H9 (cell line): ENCODE measurements at regions not wholly inside any gene's neighbourhood (a gene's known extent, or its start where the extent isn't known, plus 50 kb on each side); places are given as distances from the start of the nearest gene placed in this dataset.

Experiments used
- DNase-seq: peaks from one replicate; pipeline ENCODE4 v3.0.0-alpha.2; 2017
- H2AFZ ChIP-seq: one replicate; pipeline ENCODE4 v1.6.1; 2013; ENCODE audit warnings: mild to moderate bottlenecking, low read length, control low read depth, moderate library complexity
- H2AK5ac ChIP-seq: 2 replicates; pipeline ENCODE4 v1.6.1; 2013; ENCODE audit warnings: low read length, control low read depth, mixed read lengths; ENCODE audit not compliant: insufficient read length
- H2BK120ac ChIP-seq: one replicate; pipeline ENCODE4 v1.6.1; 2013; ENCODE audit warnings: low read depth, mild to moderate bottlenecking, low read length, control low read depth, inconsistent platforms; ENCODE audit not compliant: poor library complexity, severe bottlenecking
- H2BK12ac ChIP-seq: 2 replicates; pipeline ENCODE4 v1.6.1; 2013; ENCODE audit warnings: low read length, control low read depth, mixed read lengths, low read depth; ENCODE audit not compliant: insufficient read length
- H2BK15ac ChIP-seq: 2 replicates; pipeline ENCODE4 v1.6.1; 2013; ENCODE audit warnings: low read depth, low read length, control low read depth
- H2BK20ac ChIP-seq: one replicate; pipeline ENCODE4 v1.6.1; 2013; ENCODE audit warnings: low read depth, mild to moderate bottlenecking, low read length, control low read depth, inconsistent platforms; ENCODE audit not compliant: poor library complexity, severe bottlenecking
- H2BK5ac ChIP-seq: 2 replicates; pipeline ENCODE4 v1.6.1; 2013; ENCODE audit warnings: low read length, control low read depth, mixed read lengths; ENCODE audit not compliant: insufficient read length
- H3K14ac ChIP-seq: 2 replicates; pipeline ENCODE4 v1.6.1; 2013; ENCODE audit warnings: low read length, control low read depth; ENCODE audit not compliant: insufficient read depth
- H3K18ac ChIP-seq: 2 replicates; pipeline ENCODE4 v1.6.1; 2013; ENCODE audit warnings: low read depth, mild to moderate bottlenecking, mixed read lengths, low read length, control low read depth; ENCODE audit not compliant: insufficient read length
- H3K23ac ChIP-seq: 2 replicates; pipeline ENCODE4 v1.6.1; 2013; ENCODE audit warnings: low read length, control low read depth, mixed read lengths, low read depth; ENCODE audit not compliant: insufficient read length
- H3K23me2 ChIP-seq: 2 replicates; pipeline ENCODE4 v1.6.1; 2013; ENCODE audit warnings: low read depth, mild to moderate bottlenecking, mixed read lengths, low read length, control low read depth; ENCODE audit not compliant: insufficient read length, poor library complexity, severe bottlenecking
- H3K27ac ChIP-seq: 2 replicates; pipeline ENCODE4 v1.5.1; 2013; ENCODE audit warnings: low read length, control low read depth, mixed read lengths, low read depth; ENCODE audit not compliant: insufficient read length
- H3K27me3 ChIP-seq: 2 replicates; pipeline ENCODE4 v1.6.1; 2013; ENCODE audit warnings: low read length, control low read depth, inconsistent platforms; ENCODE audit not compliant: insufficient read depth
- H3K4ac ChIP-seq: 2 replicates; pipeline ENCODE4 v1.6.1; 2013; ENCODE audit warnings: low read depth, mild to moderate bottlenecking, control low read depth, inconsistent platforms, low read length, moderate library complexity
- H3K4me1 ChIP-seq: 2 replicates; pipeline ENCODE4 v1.6.1; 2013; ENCODE audit warnings: low read length, control low read depth, inconsistent platforms; ENCODE audit not compliant: insufficient read depth
- H3K4me2 ChIP-seq: 2 replicates; pipeline ENCODE4 v1.6.1; 2013; ENCODE audit warnings: low read length, control low read depth, mixed read lengths; ENCODE audit not compliant: insufficient read length, insufficient read depth
- H3K56ac ChIP-seq: 2 replicates; pipeline ENCODE4 v1.6.1; 2013; ENCODE audit warnings: low read depth, mild to moderate bottlenecking, mixed read lengths, low read length, control low read depth; ENCODE audit not compliant: insufficient read length
- H3K79me1 ChIP-seq: 2 replicates; pipeline ENCODE4 v1.6.1; 2013; ENCODE audit warnings: low read depth, mild to moderate bottlenecking, moderate library complexity, low read length, control low read depth, inconsistent platforms; ENCODE audit not compliant: insufficient read depth, poor library complexity, severe bottlenecking
- H3K79me2 ChIP-seq: 2 replicates; pipeline ENCODE4 v1.6.1; 2013; ENCODE audit warnings: low read length, control low read depth, inconsistent platforms; ENCODE audit not compliant: insufficient read depth
- H3K9ac ChIP-seq: 2 replicates; pipeline ENCODE4 v1.6.1; 2013; ENCODE audit warnings: low read length, control low read depth, mixed read lengths; ENCODE audit not compliant: insufficient read length; ENCODE audit errors: extremely low read depth
- H3K9me3 ChIP-seq: one replicate; pipeline ENCODE4 v1.6.1; 2013; ENCODE audit warnings: low read depth, low read length, inconsistent platforms; ENCODE audit not compliant: control insufficient read depth
- H3T11ph ChIP-seq: one replicate; pipeline ENCODE4 v1.6.1; 2013; ENCODE audit warnings: mild to moderate bottlenecking, low read length, control low read depth, inconsistent platforms
- H4K20me1 ChIP-seq: one replicate; pipeline ENCODE4 v1.6.1; 2013; ENCODE audit not compliant: control insufficient read depth, insufficient read length, insufficient read depth
- H4K5ac ChIP-seq: 2 replicates; pipeline ENCODE4 v1.6.1; 2013; ENCODE audit warnings: low read depth, mild to moderate bottlenecking, mixed read lengths, low read length, control low read depth; ENCODE audit not compliant: insufficient read length
- H4K8ac ChIP-seq: replicated peaks from 2 replicates; pipeline ENCODE4 v1.6.1; 2013; ENCODE audit warnings: low read length, control low read depth, mixed read lengths, low read depth; ENCODE audit not compliant: insufficient read length
- H4K91ac ChIP-seq: 2 replicates; pipeline ENCODE4 v1.6.1; 2013; ENCODE audit warnings: low read depth, mild to moderate bottlenecking, moderate library complexity, mixed read lengths, low read length, control low read depth; ENCODE audit not compliant: insufficient read length
- H3K27ac Mint-ChIP-seq, 3 experiments: 2 replicates in 2 of 3; 3 replicates in 1 of 3; pipeline ENCODE4 v1.8.0; 2020 to 2021; ENCODE audit warnings: mixed read lengths in 3 of 3, mild to moderate bottlenecking in 1 of 3, moderate library complexity in 1 of 3
- H3K27me3 Mint-ChIP-seq: 2 replicates; pipeline ENCODE4 v1.8.0; 2021; ENCODE audit warnings: low read depth, mild to moderate bottlenecking, moderate library complexity, mixed read lengths
- H3K36me3 Mint-ChIP-seq, 3 experiments: 2 replicates in 2 of 3; 3 replicates in 1 of 3; pipeline ENCODE4 v1.8.0; 2020 to 2021; ENCODE audit warnings: low read depth in 3 of 3, mixed read lengths in 3 of 3; ENCODE audit not compliant: insufficient read depth in 1 of 3
- H3K4me1 Mint-ChIP-seq, 2 experiments: 2 replicates each; pipeline ENCODE4 v1.8.0; 2020; ENCODE audit warnings: mixed read lengths in 2 of 2
- H3K4me3 Mint-ChIP-seq, 2 experiments: 2 replicates in 1 of 2; 3 replicates in 1 of 2; pipeline ENCODE4 v1.8.0; 2020 to 2021; ENCODE audit warnings: mild to moderate bottlenecking in 2 of 2, mixed read lengths in 2 of 2, moderate library complexity in 1 of 2
- H3K9me3 Mint-ChIP-seq, 2 experiments: 2 replicates in 1 of 2; 3 replicates in 1 of 2; pipeline ENCODE4 v1.8.0; 2020; ENCODE audit warnings: mild to moderate bottlenecking in 2 of 2, mixed read lengths in 2 of 2, moderate library complexity in 1 of 2
- CTCF ChIP-seq: fragments of 200-600 bp; sonication (generic); conservative IDR thresholded peaks from 3 replicates; pipeline ENCODE4 v1.8.0; 2021; ENCODE audit warnings: antibody characterized with exemption, mild to moderate bottlenecking
- WGBS: extraction: QIAGEN DNeasy Blood & Tissue Kit; methylation state at CpG from one replicate; pipeline ENCODE4 v1.1.7; 2013; ENCODE audit warnings: missing lambda C conversion rate, low lambda C conversion rate, mixed read lengths; ENCODE audit not compliant: insufficient read length; ENCODE audit errors: extremely low coverage; 5-methylcytosine and 5-hydroxymethylcytosine counted together

GRCh38 chr5:166354332-166354731 is 1937.1 kb upstream of the WWC1 start:
- no peak overlapping the region for H2AK5ac ChIP-seq
- H2BK15ac ChIP-seq, result no peak overlapping the region
- no peak overlapping the region for H3K9ac ChIP-seq
- H3K4ac ChIP-seq, result no peak overlapping the region
- DNase-seq, result no peak
- H3K23ac ChIP-seq, result no peak overlapping the region
- H3K36me3 Mint-ChIP-seq, result peaks cover 0 to 5% (median 3%) of the 10 kb centered on the region in 3 experiments; a peak in 4 of 7 replicates
- H3K79me2 ChIP-seq, result no peaks in the 10 kb centered on the region
- no peak overlapping the region for H3K4me2 ChIP-seq
- H3K18ac ChIP-seq, result no peak overlapping the region
- H3K4me3 Mint-ChIP-seq, result no peak overlapping the region
- no peaks in the 10 kb centered on the region for H4K20me1 ChIP-seq
- no peaks in the 10 kb centered on the region for H3K9me3 ChIP-seq
- no peaks in the 10 kb centered on the region for H3K27me3 ChIP-seq
- no peak overlapping the region for H2BK12ac ChIP-seq
- H3K27ac Mint-ChIP-seq, result no peak overlapping the region
- H4K5ac ChIP-seq, result no peak overlapping the region
- no peak overlapping the region for H2BK20ac ChIP-seq
- H4K8ac ChIP-seq, result no peak overlapping the region
- H3K14ac ChIP-seq, result no peak overlapping the region
- no peaks in the 10 kb centered on the region for H3K23me2 ChIP-seq
- no peak overlapping the region for H2BK5ac ChIP-seq
- no peaks in the 10 kb centered on the region for H3K79me1 ChIP-seq
- H3K27ac ChIP-seq, result no peak overlapping the region
- H2AFZ ChIP-seq, result no peak overlapping the region
- H3T11ph ChIP-seq, result no peak overlapping the region
- H3K56ac ChIP-seq, result no peak overlapping the region
- no CpG with 5 or more reads among the region's 1 CpG for WGBS
- peaks cover 2 to 4% of the 10 kb centered on the region in 2 experiments; a peak in 1 of 5 replicates for H3K9me3 Mint-ChIP-seq
- no peak overlapping the region for H4K91ac ChIP-seq
- no peaks in the 10 kb centered on the region for H3K27me3 Mint-ChIP-seq
- H3K4me1 Mint-ChIP-seq, result peaks cover 10% of the 10 kb centered on the region in 2 experiments
- no peak overlapping the region for H2BK120ac ChIP-seq
- TF ChIP-seq CTCF, result no peak
- no peaks in the 10 kb centered on the region; the same call in 1 of the 2 replicates for H3K4me1 ChIP-seq
